Hepatocyte (in vitro differentiated cells): ENCODE measurements at regions not wholly inside any gene's neighbourhood (a gene's known extent, or its start where the extent isn't known, plus 50 kb on each side); places are given as distances from the start of the nearest gene placed in this dataset.

Experiments
- DNase-seq: peaks from one replicate; pipeline ENCODE4 v3.0.0-alpha.2; 2016; ENCODE audit warnings: low spot score
- H2AFZ ChIP-seq: fragments of 200-600 bp; sonication (generic); 2 replicates; pipeline ENCODE4 v1.6.0; 2016; ENCODE audit warnings: antibody characterized with exemption, mild to moderate bottlenecking
- H3K27ac ChIP-seq: fragments of 200-600 bp; sonication (generic); 2 replicates; pipeline ENCODE4 v1.5.1; 2016; ENCODE audit warnings: mild to moderate bottlenecking
- H3K27me3 ChIP-seq: fragments of 200-600 bp; sonication (generic); 2 replicates; pipeline ENCODE4 v1.6.1; 2016
- H3K36me3 ChIP-seq: fragments of 200-600 bp; sonication (generic); replicated peaks from 2 replicates; pipeline ENCODE4 v1.5.1; 2016; ENCODE audit warnings: low read depth; ENCODE audit not compliant: insufficient read depth
- H3K4me1 ChIP-seq: fragments of 200-600 bp; sonication (generic); 2 replicates; pipeline ENCODE4 v1.5.1; 2016; ENCODE audit warnings: mild to moderate bottlenecking, moderate library complexity; ENCODE audit not compliant: insufficient read depth
- H3K4me2 ChIP-seq: fragments of 200-600 bp; sonication (generic); 2 replicates; pipeline ENCODE4 v1.6.0; 2016
- H3K4me3 ChIP-seq: fragments of 200-600 bp; sonication (generic); 2 replicates; pipeline ENCODE4 v1.5.1; 2016; ENCODE audit warnings: mild to moderate bottlenecking
- H3K79me2 ChIP-seq: fragments of 200-600 bp; sonication (generic); 2 replicates; pipeline ENCODE4 v1.6.0; 2017; ENCODE audit warnings: mild to moderate bottlenecking
- H3K9me2 ChIP-seq: fragments of 200-600 bp; sonication (generic); replicated peaks from 2 replicates; pipeline ENCODE4 v1.6.0; 2017; ENCODE audit warnings: mild to moderate bottlenecking; ENCODE audit not compliant: insufficient read depth
- H3K9me3 ChIP-seq: fragments of 200-600 bp; sonication (generic); 2 replicates; pipeline ENCODE4 v1.5.1; 2016; ENCODE audit warnings: low read depth, mild to moderate bottlenecking
- H4K20me1 ChIP-seq: fragments of 200-600 bp; sonication (generic); 2 replicates; pipeline ENCODE4 v1.6.0; 2016; ENCODE audit warnings: mild to moderate bottlenecking; ENCODE audit not compliant: insufficient read depth, poor library complexity, severe bottlenecking
- CTCF ChIP-seq: fragments of 200-600 bp; sonication (generic); IDR thresholded peaks from 2 replicates; pipeline ENCODE4 v1.5.1; 2016; ENCODE audit warnings: antibody characterized with exemption, mild to moderate bottlenecking; ENCODE audit not compliant: poor library complexity
- EZH2 ChIP-seq: fragments of 200-600 bp; sonication (generic); IDR thresholded peaks from 2 replicates; pipeline ENCODE4 v1.6.1; 2016; ENCODE audit warnings: antibody characterized with exemption, mild to moderate bottlenecking, borderline replicate concordance
- EZH2phosphoT487 ChIP-seq: fragments of 200-600 bp; sonication (generic); IDR thresholded peaks from one replicate; pipeline ENCODE4 v1.6.1; 2018; ENCODE audit warnings: antibody characterized with exemption, mild to moderate bottlenecking, low read depth, moderate library complexity; ENCODE audit not compliant: unreplicated experiment, severe bottlenecking
- WGBS: methylation state at CpG from one replicate; pipeline ENCODE4 v1.1.6; 2016; ENCODE audit warnings: low lambda C conversion rate; ENCODE audit errors: missing lambda C conversion rate; 5-methylcytosine and 5-hydroxymethylcytosine counted together

- Histone ChIP-seq H2AFZ (no peak overlapping the region), H3K4me3 (no peak overlapping the region), H3K27ac (no peak overlapping the region), H4K20me1 (no peaks in the 10 kb centered on the region), H3K4me2 (no peak overlapping the region), H3K4me1 (no peaks in the 10 kb centered on the region), H3K79me2 (no peaks in the 10 kb centered on the region), H3K9me3 (no peaks in the 10 kb centered on the region), H3K9me2 (no peaks in the 10 kb centered on the region), H3K36me3 (no peaks in the 10 kb centered on the region), H3K27me3 (no peaks in the 10 kb centered on the region)
- TF ChIP-seq EZH2 (no peak), EZH2phosphoT487 (no peak), CTCF (no peak)
- 79% methylated on average over 2 of the region's 2 CpGs for WGBS
- DNase-seq: no peak
Observed at GRCh38 chr18:61082976-61083630, 250.1 kb upstream of the CDH20 start.

- H3K4me2 ChIP-seq: no peak overlapping the region
- WGBS: 91% methylated on average over 3 of the region's 3 CpGs
- H3K9me3 ChIP-seq: no peaks in the 10 kb centered on the region
- H4K20me1 ChIP-seq: no peaks in the 10 kb centered on the region
- no peaks in the 10 kb centered on the region for H3K4me1 ChIP-seq
- H3K79me2 ChIP-seq: no peaks in the 10 kb centered on the region
- no peak overlapping the region for H3K27ac ChIP-seq
- TF ChIP-seq EZH2phosphoT487: no peak
- H2AFZ ChIP-seq: no peak overlapping the region
- H3K9me2 ChIP-seq: no peaks in the 10 kb centered on the region
- H3K27me3 ChIP-seq: no peaks in the 10 kb centered on the region
- DNase-seq: no peak
- H3K36me3 ChIP-seq: no peaks in the 10 kb centered on the region
- H3K4me3 ChIP-seq: no peak overlapping the region
Observed at GRCh38 chr18:61085036-61085435, 248.2 kb upstream of the CDH20 start.

- DNase-seq: no peak
- no peaks in the 10 kb centered on the region for H3K36me3 ChIP-seq
- no peaks in the 10 kb centered on the region for H3K9me3 ChIP-seq
- no peaks in the 10 kb centered on the region for H4K20me1 ChIP-seq
- H3K79me2 ChIP-seq: no peaks in the 10 kb centered on the region
- H3K4me3 ChIP-seq: no peak overlapping the region
- H3K9me2 ChIP-seq: no peaks in the 10 kb centered on the region
- H3K4me2 ChIP-seq: no peak overlapping the region
- no peak overlapping the region for H3K27ac ChIP-seq
- no peaks in the 10 kb centered on the region for H3K4me1 ChIP-seq
- TF ChIP-seq EZH2phosphoT487: no peak
- no peak for TF ChIP-seq CTCF
- no peak for TF ChIP-seq EZH2
- no peaks in the 10 kb centered on the region for H3K27me3 ChIP-seq
- no peak overlapping the region for H2AFZ ChIP-seq
Observed at GRCh38 chr18:61085761-61086160, 247.5 kb upstream of the CDH20 start.

GRCh38 chr18:61086657-61087056 is 246.6 kb upstream of the CDH20 start:
- no peaks in the 10 kb centered on the region for H3K9me3 ChIP-seq
- TF ChIP-seq EZH2phosphoT487: no peak
- TF ChIP-seq EZH2: no peak
- no peak for TF ChIP-seq CTCF
- no peak for DNase-seq
- H3K27ac ChIP-seq: no peak overlapping the region
- no peak overlapping the region for H2AFZ ChIP-seq
- no peaks in the 10 kb centered on the region for H3K27me3 ChIP-seq
- H3K36me3 ChIP-seq: no peaks in the 10 kb centered on the region
- WGBS: 93% methylated on average over 4 of the region's 4 CpGs
- no peaks in the 10 kb centered on the region for H4K20me1 ChIP-seq
- H3K4me1 ChIP-seq: no peaks in the 10 kb centered on the region
- H3K4me3 ChIP-seq: no peak overlapping the region
- H3K9me2 ChIP-seq: no peaks in the 10 kb centered on the region
- no peaks in the 10 kb centered on the region for H3K79me2 ChIP-seq
- no peak overlapping the region for H3K4me2 ChIP-seq
